ENCODE measurements at regions not wholly inside any gene's neighbourhood (a gene's known extent, or its start where the extent isn't known, plus 50 kb on each side); places are given as distances from the start of the nearest gene placed in this dataset.
"Not testable (repeated sequence)": the region's sequence is repeated elsewhere in the genome, so short reads cannot be mapped to it uniquely, and the experiment has no call there.

- H3K4me2 ChIP-seq (ENCODE audit: insufficient read depth, low read length); H3K36me3 ChIP-seq (ENCODE audit: insufficient read depth, low read length); H2AFZ ChIP-seq (ENCODE audit: low read length); H3K27me3 ChIP-seq (ENCODE audit: insufficient read depth, low read length); H3K79me2 ChIP-seq (ENCODE audit: insufficient read depth, low read length); H3K9me3 ChIP-seq (ENCODE audit: low read depth, low read length); H4K20me1 ChIP-seq (ENCODE audit: insufficient read depth, low read length); H3K27ac ChIP-seq (ENCODE audit: low read depth, low read length); DNase-seq (ENCODE audit: insufficient read length, low spot score, missing footprints); H3K4me3 ChIP-seq (ENCODE audit: insufficient read depth, low read length); H3K4me1 ChIP-seq (ENCODE audit: insufficient read depth, low read length): not testable (repeated sequence)
Measured at GRCh38 chr7:76117306-76117991, 69.5 kb downstream of the MDH2 start.

GRCh38 chr7:76118253-76119036 lies 70.5 kb downstream of the MDH2 start:
- not testable (repeated sequence) for H3K79me2 ChIP-seq (ENCODE audit: insufficient read depth, low read length); H3K27ac ChIP-seq (ENCODE audit: low read depth, low read length); H3K4me2 ChIP-seq (ENCODE audit: insufficient read depth, low read length); H3K4me3 ChIP-seq (ENCODE audit: insufficient read depth, low read length); H3K27me3 ChIP-seq (ENCODE audit: insufficient read depth, low read length); H3K4me1 ChIP-seq (ENCODE audit: insufficient read depth, low read length); H2AFZ ChIP-seq (ENCODE audit: low read length); H4K20me1 ChIP-seq (ENCODE audit: insufficient read depth, low read length); H3K36me3 ChIP-seq (ENCODE audit: insufficient read depth, low read length); H3K9me3 ChIP-seq (ENCODE audit: low read depth, low read length)
- peak; percentile 39 for DNase-seq (ENCODE audit: insufficient read length, low spot score, missing footprints)

GRCh38 chr7:76121044-76121443 lies 73.1 kb downstream of the MDH2 start:
- Histone ChIP-seq H3K36me3 (ENCODE audit: insufficient read depth, low read length) (no peaks in the 10 kb centered on the region), H3K4me1 (ENCODE audit: insufficient read depth, low read length) (no peaks in the 10 kb centered on the region), H3K9me3 (ENCODE audit: low read depth, low read length) (no peaks in the 10 kb centered on the region), H3K27me3 (ENCODE audit: insufficient read depth, low read length) (no peaks in the 10 kb centered on the region), H3K4me2 (ENCODE audit: insufficient read depth, low read length) (no peak overlapping the region), H2AFZ (ENCODE audit: low read length) (peak overlapping the region; percentile 51), H3K4me3 (ENCODE audit: insufficient read depth, low read length) (no peak overlapping the region), H3K27ac (ENCODE audit: low read depth, low read length) (no peak overlapping the region), H4K20me1 (ENCODE audit: insufficient read depth, low read length) (no peaks in the 10 kb centered on the region), H3K79me2 (ENCODE audit: insufficient read depth, low read length) (no peaks in the 10 kb centered on the region)
- no peak for DNase-seq (ENCODE audit: insufficient read length, low spot score, missing footprints)
- no peak for TF ChIP-seq CTCF (IDR thresholded peaks at IDR 0.05; ENCODE audit: extremely low read depth, low read depth, low read length)

- no peak overlapping the region for H3K4me3 ChIP-seq (ENCODE audit: insufficient read depth, low read length)
- DNase-seq (ENCODE audit: insufficient read length, low spot score, missing footprints): no peak
- no peaks in the 10 kb centered on the region for H3K27me3 ChIP-seq (ENCODE audit: insufficient read depth, low read length)
- H3K4me2 ChIP-seq (ENCODE audit: insufficient read depth, low read length): no peak overlapping the region
- H3K4me1 ChIP-seq (ENCODE audit: insufficient read depth, low read length): no peaks in the 10 kb centered on the region
- H3K9me3 ChIP-seq (ENCODE audit: low read depth, low read length): no peaks in the 10 kb centered on the region
- no peaks in the 10 kb centered on the region for H4K20me1 ChIP-seq (ENCODE audit: insufficient read depth, low read length)
- TF ChIP-seq CTCF (IDR thresholded peaks at IDR 0.05; ENCODE audit: extremely low read depth, low read depth, low read length): no peak
- no peak overlapping the region for H3K27ac ChIP-seq (ENCODE audit: low read depth, low read length)
- no peaks in the 10 kb centered on the region for H3K36me3 ChIP-seq (ENCODE audit: insufficient read depth, low read length)
- H2AFZ ChIP-seq (ENCODE audit: low read length): no peak overlapping the region
- no peaks in the 10 kb centered on the region for H3K79me2 ChIP-seq (ENCODE audit: insufficient read depth, low read length)
Measured at GRCh38 chr7:76122516-76123239, 74.8 kb downstream of the MDH2 start.

Data from osteoblast (primary cell).